ENCODE measurements at regions not wholly inside any gene's neighbourhood (a gene's known extent, or its start where the extent isn't known, plus 50 kb on each side); places are given as distances from the start of the nearest gene placed in this dataset.

DNA sequence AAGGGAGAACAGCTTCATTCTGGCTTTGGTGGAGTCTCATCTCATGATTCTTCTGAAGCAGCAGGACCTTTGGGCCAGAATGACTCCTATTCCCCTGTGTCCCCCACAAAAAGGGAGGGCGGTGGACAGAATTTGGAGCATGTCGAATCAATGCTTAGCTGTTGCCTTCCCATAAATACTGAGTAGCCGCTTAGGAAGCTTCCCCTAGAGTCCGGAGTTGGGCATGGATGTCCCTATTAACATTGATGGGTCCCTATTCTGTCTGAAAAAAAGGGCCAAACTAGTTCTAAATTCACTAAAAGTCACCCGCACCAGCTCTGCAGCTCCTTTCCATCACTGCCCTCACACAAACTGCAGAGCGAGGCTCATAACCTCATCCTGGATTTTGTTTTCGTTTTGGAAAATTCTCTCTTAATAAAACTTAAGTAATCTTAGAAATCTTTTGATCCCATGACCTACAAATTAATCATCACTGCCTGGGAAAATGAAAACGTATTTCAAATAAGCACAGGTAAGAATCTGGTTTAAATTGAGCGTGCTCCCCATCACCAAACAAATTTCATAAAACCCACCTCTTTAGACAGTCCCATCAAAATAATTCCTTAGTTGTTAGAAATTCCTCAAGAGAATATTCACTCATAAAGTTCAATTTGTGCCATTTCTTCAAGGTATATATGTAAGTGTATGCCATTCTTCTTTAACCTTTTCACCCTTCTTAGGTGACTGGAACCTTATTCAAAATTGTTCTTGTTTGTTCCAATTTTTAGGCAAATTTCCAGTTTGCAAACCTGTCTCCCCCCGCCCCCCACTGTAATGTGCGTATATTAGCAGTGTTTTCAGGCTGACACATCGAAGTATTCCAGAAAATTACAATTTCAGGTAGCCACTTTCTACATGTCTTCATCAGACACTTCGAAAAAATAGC, 53.3 kb upstream of the NKAP start:
- DNase-seq = no peak
- Histone ChIP-seq H3K4me1 (ENCODE audit: control insufficient read depth, insufficient read depth, low read length) (no peaks in the 10 kb centered on the region), H3K36me3 (ENCODE audit: control insufficient read depth, insufficient read depth, low read length) (no peaks in the 10 kb centered on the region), H3K9me3 (replicated peaks; ENCODE audit: control insufficient read depth, low read depth, low read length) (peaks cover 2% of the 10 kb centered on the region), H3K27ac (ENCODE audit: low read length) (no peak overlapping the region), H3K27me3 (ENCODE audit: control insufficient read depth, insufficient read depth, low read length) (peaks cover 79% of the 10 kb centered on the region), H3K4me3 (ENCODE audit: low read length) (no peak overlapping the region)
- WGBS (ENCODE audit: insufficient coverage) = 26% methylated on average over 2 of the region's 13 CpGs

DNA sequence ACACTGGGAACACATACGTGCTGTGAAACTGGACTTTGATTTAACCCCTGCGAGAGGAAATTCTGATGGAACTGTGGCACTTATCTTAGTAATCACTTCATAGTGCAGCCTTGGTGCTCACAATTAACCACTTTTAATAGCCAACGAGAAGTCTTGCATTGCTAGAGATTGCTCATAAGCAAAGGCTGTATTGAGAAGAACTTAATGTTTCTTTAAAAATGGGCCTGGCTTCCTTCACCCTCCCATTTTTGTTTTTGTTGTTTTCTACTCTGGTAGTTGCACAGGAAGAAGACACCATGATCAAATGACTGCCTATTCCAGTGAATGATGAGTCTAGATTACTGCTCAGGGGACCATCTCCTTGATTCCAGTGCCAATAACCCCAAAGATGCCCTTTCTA, 52.5 kb upstream of the NKAP start:
- Histone ChIP-seq H3K27ac (ENCODE audit: low read length) (no peak overlapping the region), H3K9me3 (replicated peaks; ENCODE audit: control insufficient read depth, low read depth, low read length) (peaks cover 2% of the 10 kb centered on the region), H3K4me1 (ENCODE audit: control insufficient read depth, insufficient read depth, low read length) (peaks cover 3% of the 10 kb centered on the region), H3K36me3 (ENCODE audit: control insufficient read depth, insufficient read depth, low read length) (no peaks in the 10 kb centered on the region), H3K27me3 (ENCODE audit: control insufficient read depth, insufficient read depth, low read length) (peaks cover 79% of the 10 kb centered on the region), H3K4me3 (ENCODE audit: low read length) (no peak overlapping the region)
- no peak for DNase-seq
- 38% methylated on average over 2 of the region's 3 CpGs for WGBS (ENCODE audit: insufficient coverage)
